ENCODE measurements at regions not wholly inside any gene's neighbourhood (a gene's known extent, or its start where the extent isn't known, plus 50 kb on each side); places are given as distances from the start of the nearest gene placed in this dataset.

DNA sequence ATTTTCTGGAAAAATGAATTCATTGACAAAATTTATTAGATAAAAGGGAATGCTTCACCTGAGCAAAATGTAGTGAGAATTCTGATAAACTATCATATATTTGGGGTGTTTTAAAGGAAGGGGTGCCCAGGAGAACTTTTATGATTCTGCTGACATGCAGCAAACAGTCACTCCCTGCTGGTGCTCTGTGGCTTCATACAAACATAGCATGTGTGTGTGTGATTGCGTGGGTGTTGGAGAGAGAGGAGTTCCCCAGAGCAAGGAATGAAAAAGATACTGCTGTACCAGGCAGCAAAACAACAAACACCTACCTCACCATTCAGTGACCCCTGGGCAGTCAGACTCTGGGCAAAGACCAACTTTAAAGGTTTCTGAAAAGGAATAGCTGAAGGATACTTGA lies 546.7 kb downstream of the RFC3 start:
- TF ChIP-seq, protein P1, sequence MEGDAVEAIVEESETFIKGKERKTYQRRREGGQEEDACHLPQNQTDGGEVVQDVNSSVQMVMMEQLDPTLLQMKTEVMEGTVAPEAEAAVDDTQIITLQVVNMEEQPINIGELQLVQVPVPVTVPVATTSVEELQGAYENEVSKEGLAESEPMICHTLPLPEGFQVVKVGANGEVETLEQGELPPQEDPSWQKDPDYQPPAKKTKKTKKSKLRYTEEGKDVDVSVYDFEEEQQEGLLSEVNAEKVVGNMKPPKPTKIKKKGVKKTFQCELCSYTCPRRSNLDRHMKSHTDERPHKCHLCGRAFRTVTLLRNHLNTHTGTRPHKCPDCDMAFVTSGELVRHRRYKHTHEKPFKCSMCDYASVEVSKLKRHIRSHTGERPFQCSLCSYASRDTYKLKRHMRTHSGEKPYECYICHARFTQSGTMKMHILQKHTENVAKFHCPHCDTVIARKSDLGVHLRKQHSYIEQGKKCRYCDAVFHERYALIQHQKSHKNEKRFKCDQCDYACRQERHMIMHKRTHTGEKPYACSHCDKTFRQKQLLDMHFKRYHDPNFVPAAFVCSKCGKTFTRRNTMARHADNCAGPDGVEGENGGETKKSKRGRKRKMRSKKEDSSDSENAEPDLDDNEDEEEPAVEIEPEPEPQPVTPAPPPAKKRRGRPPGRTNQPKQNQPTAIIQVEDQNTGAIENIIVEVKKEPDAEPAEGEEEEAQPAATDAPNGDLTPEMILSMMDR (conservative IDR thresholded peaks at IDR 0.05) = no peak
- Mint-ChIP-seq H3K27ac (no peak overlapping the region), H3K4me3 (no peak overlapping the region), H3K27me3 (no peaks in the 10 kb centered on the region), H3K36me3 (no peaks in the 10 kb centered on the region), H3K4me1 (ENCODE audit: unreplicated experiment) (peaks cover 10% of the 10 kb centered on the region), H3K9me3 (no peaks in the 10 kb centered on the region)
- no peak for DNase-seq (ENCODE audit: extremely low spot score, unreplicated experiment)

DNA sequence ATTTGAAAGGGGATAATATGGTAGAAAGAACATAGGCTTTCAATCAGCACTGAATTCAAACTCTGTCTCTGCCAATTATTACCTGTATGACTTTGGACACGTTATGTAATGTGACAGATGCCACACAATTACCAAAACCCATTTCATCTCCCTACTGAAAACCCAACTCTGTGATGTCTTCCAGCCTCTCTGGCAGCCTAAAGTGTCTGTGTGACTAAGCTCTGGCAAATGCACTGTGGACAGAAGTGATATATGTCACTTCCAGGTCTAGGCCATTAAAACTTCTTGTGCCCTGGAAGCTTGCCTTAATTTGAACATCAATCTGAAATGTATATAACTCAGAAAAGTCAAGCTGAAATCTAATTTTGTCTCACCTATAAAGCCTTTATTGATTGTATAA lies 552.0 kb downstream of the RFC3 start:
- no peaks in the 10 kb centered on the region for H3K4me1 Mint-ChIP-seq (ENCODE audit: unreplicated experiment)
- no peaks in the 10 kb centered on the region for H3K36me3 Mint-ChIP-seq
- H3K27me3 Mint-ChIP-seq = no peaks in the 10 kb centered on the region
- H3K9me3 Mint-ChIP-seq = no peaks in the 10 kb centered on the region
- H3K4me3 Mint-ChIP-seq = no peak overlapping the region
- H3K27ac Mint-ChIP-seq = no peak overlapping the region
- TF ChIP-seq, protein P1 (conservative IDR thresholded peaks at IDR 0.05) = no peak
- DNase-seq (ENCODE audit: extremely low spot score, unreplicated experiment) = no peak

DNA sequence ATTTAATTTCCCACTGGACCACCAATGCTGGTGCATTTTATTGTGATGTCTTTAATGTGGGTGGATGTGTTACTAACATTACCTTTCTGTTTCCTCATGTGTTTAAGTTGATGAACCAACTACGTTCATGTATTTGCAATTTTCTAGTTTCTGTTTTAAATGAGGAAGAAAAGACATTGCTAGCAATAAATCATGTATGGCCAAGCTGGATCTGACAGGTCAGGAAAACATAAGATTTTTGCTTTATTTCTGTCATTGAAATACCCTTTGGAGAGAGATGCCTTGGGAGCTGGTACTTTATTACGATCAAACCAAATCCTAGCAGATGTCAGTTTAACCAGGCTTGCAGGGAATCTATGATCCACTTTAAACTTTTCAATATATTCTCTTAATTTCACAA lies 553.2 kb downstream of the RFC3 start:
- no peak for DNase-seq (ENCODE audit: extremely low spot score, unreplicated experiment)
- H3K4me3 Mint-ChIP-seq = no peak overlapping the region
- no peaks in the 10 kb centered on the region for H3K4me1 Mint-ChIP-seq (ENCODE audit: unreplicated experiment)
- TF ChIP-seq, protein P1 (conservative IDR thresholded peaks at IDR 0.05) = no peak
- no peaks in the 10 kb centered on the region for H3K36me3 Mint-ChIP-seq
- H3K27me3 Mint-ChIP-seq = no peaks in the 10 kb centered on the region
- no peak overlapping the region for H3K27ac Mint-ChIP-seq
- H3K9me3 Mint-ChIP-seq = no peaks in the 10 kb centered on the region

DNA sequence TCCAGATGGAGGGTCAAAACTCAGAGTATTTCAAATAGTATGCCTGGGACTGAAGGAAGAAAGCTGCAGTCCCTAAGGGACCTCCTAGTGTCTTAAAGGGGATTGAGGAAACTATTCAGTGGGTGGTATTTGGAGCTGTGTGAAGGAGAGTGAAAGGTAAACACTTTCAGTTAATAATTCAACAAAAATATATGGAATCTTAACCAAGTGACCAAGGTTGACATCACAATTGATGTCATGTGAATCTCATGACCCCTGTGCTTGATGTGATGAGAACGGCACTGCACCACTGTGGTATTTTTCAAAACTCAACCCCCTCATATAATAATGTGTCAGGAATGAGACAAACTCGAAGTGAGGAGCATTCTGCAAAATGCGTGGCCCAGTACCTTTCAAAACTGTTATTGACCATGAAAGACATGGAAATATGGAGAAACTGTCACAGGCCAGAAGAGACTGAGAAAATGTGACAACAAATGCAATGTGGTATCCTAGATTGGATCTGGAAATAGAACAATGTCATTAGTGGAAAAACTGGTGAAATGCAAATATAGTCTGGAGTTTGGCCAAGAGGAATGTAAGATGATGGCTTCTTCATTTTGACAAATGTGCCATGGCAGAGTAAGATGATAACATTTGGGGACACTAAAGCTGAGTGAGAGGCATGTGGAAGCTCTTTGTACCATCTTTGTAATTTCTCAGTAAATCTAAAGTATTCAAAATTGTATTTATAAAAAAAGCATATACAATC lies 553.9 kb downstream of the RFC3 start:
- no peak for DNase-seq (ENCODE audit: extremely low spot score, unreplicated experiment)
- H3K27ac Mint-ChIP-seq = no peak overlapping the region
- H3K4me1 Mint-ChIP-seq (ENCODE audit: unreplicated experiment) = peaks cover 4% of the 10 kb centered on the region
- no peaks in the 10 kb centered on the region for H3K27me3 Mint-ChIP-seq
- no peaks in the 10 kb centered on the region for H3K36me3 Mint-ChIP-seq
- no peak overlapping the region for H3K4me3 Mint-ChIP-seq
- no peaks in the 10 kb centered on the region for H3K9me3 Mint-ChIP-seq
- TF ChIP-seq, protein P1 (conservative IDR thresholded peaks at IDR 0.05) = no peak

DNA sequence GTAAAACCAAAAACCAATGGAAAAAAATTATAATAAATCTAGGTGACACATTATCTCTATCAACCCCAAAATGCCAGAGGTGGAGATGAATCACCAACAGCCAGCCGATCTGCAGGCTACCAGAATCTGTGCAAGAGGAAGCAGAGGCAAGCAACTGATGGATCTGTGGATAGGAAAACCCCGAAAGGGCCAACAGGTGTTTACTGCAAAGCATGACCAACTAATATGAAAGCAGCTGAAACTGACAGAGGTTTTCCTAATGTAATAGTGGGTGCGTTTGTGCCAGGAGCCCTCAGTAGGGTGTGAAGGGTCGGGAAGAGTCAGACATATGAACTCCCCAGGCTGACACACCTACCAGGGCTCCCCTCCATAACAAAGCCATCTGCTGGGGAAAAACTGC lies 554.6 kb downstream of the RFC3 start:
- H3K36me3 Mint-ChIP-seq = no peaks in the 10 kb centered on the region
- H3K4me1 Mint-ChIP-seq (ENCODE audit: unreplicated experiment) = peaks cover 4% of the 10 kb centered on the region
- no peak overlapping the region for H3K27ac Mint-ChIP-seq
- no peak overlapping the region for H3K4me3 Mint-ChIP-seq
- H3K27me3 Mint-ChIP-seq = no peaks in the 10 kb centered on the region
- no peaks in the 10 kb centered on the region for H3K9me3 Mint-ChIP-seq
- DNase-seq (ENCODE audit: extremely low spot score, unreplicated experiment) = no peak
- TF ChIP-seq, protein P1 (conservative IDR thresholded peaks at IDR 0.05) = no peak
